OCI-LY1 (cell line): ENCODE measurements at regions not wholly inside any gene's neighbourhood (a gene's known extent, or its start where the extent isn't known, plus 50 kb on each side); places are given as distances from the start of the nearest gene placed in this dataset.

ENCODE experiments used
- H2AFZ ChIP-seq: fragments of 200-600 bp; sonication (generic), shearing (Covaris generic); 2 replicates; pipeline ENCODE4 v1.6.0; 2014; ENCODE audit warnings: antibody characterized with exemption, mild to moderate bottlenecking, low read length
- H3F3A ChIP-seq: fragments of 200-600 bp; sonication (generic), shearing (Covaris generic); 2 replicates; pipeline ENCODE4 v1.6.0; 2014; ENCODE audit warnings: mild to moderate bottlenecking, antibody characterized with exemption, low read length, moderate library complexity; ENCODE audit not compliant: insufficient read depth
- H3K27ac ChIP-seq: fragments of 200-600 bp; sonication (generic); 2 replicates; pipeline ENCODE4 v1.5.1; 2014; ENCODE audit warnings: low read length, mixed run types, mild to moderate bottlenecking, low read depth; ENCODE audit not compliant: poor library complexity, severe bottlenecking
- H3K27me3 ChIP-seq: fragments of 200-600 bp; sonication (generic); 2 replicates; pipeline ENCODE4 v1.6.0; 2014; ENCODE audit warnings: antibody characterized with exemption, mild to moderate bottlenecking, low read length, moderate library complexity; ENCODE audit not compliant: insufficient read depth
- H3K36me3 ChIP-seq: fragments of 200-600 bp; sonication (generic); 2 replicates; pipeline ENCODE4 v1.6.1; 2014; ENCODE audit warnings: mild to moderate bottlenecking, antibody characterized with exemption, low read length, moderate library complexity, mixed read lengths; ENCODE audit not compliant: insufficient read depth
- H3K4me1 ChIP-seq: fragments of 200-600 bp; sonication (generic); 2 replicates; pipeline ENCODE4 v1.5.1; 2014; ENCODE audit warnings: mild to moderate bottlenecking, low read length, moderate library complexity; ENCODE audit not compliant: insufficient read depth, severe bottlenecking
- H3K4me2 ChIP-seq: fragments of 200-600 bp; sonication (generic), shearing (Covaris generic); 2 replicates; pipeline ENCODE4 v1.6.1; 2014; ENCODE audit warnings: low read length
- H3K4me3 ChIP-seq: fragments of 200-600 bp; sonication (generic); 2 replicates; pipeline ENCODE4 v1.5.1; 2014; ENCODE audit warnings: low read length, low read depth, mild to moderate bottlenecking, mixed read lengths; ENCODE audit not compliant: poor library complexity, severe bottlenecking
- H3K79me2 ChIP-seq: fragments of 200-600 bp; shearing (Covaris generic); 2 replicates; pipeline ENCODE4 v1.6.1; 2016; ENCODE audit warnings: mixed run types, low read length, mixed read lengths; ENCODE audit not compliant: insufficient read depth
- H3K9ac ChIP-seq: fragments of 200-600 bp; sonication (generic), shearing (Covaris generic); 2 replicates; pipeline ENCODE4 v1.6.1; 2014; ENCODE audit warnings: mild to moderate bottlenecking, low read length, mixed read lengths
- H3K9me2 ChIP-seq: fragments of 200-600 bp; sonication (generic), shearing (Covaris generic); 2 replicates; pipeline ENCODE4 v1.6.1; 2014; ENCODE audit warnings: low read depth, mild to moderate bottlenecking, low read length, mixed read lengths
- H3K9me3 ChIP-seq: fragments of 200-600 bp; shearing (Covaris generic); 2 replicates; pipeline ENCODE4 v1.6.1; 2014; ENCODE audit warnings: low read length, mixed read lengths
- H4K20me1 ChIP-seq: fragments of 200-600 bp; sonication (generic), shearing (Covaris generic); 2 replicates; pipeline ENCODE4 v1.6.0; 2016; ENCODE audit warnings: mild to moderate bottlenecking, low read length; ENCODE audit not compliant: insufficient read depth
- EZH2 ChIP-seq: fragments of 200-600 bp; sonication (generic), shearing (Covaris generic); IDR thresholded peaks from 2 replicates; pipeline ENCODE4 v1.8.0; 2017; ENCODE audit warnings: borderline replicate concordance, mixed run types, mild to moderate bottlenecking, antibody characterized with exemption, low read length, moderate library complexity, mixed read lengths
- TF ChIP-seq, protein P1 (sequence below): fragments of 200-600 bp; sonication (generic), shearing (Covaris generic); IDR thresholded peaks from 2 replicates; pipeline ENCODE4 v1.5.1; 2017; ENCODE audit warnings: mild to moderate bottlenecking, antibody characterized with exemption, low read length, moderate library complexity, mixed read lengths

DNA sequence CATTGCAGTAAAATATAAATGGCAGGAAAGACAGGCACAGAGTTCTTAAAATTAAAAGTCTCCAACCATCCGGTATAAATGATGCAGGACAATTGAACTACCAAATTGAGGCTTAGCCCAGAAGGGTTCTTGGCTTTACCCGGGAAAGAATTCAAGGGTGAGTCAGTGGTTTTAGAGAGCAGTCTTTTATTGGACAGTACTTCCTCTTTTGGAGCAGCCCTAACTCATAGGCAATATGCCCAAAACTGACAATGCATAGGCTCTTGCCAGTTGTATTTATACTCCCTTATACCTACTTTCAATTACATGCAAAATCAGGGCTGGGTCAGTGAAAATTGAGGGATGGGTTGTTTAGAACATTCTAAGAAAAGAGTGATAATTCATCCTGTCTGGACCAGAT lies 1628.9 kb upstream of the PRMT6 start:
- Histone ChIP-seq H3K79me2 (no peaks in the 10 kb centered on the region), H3K9ac (no peak overlapping the region), H3K9me3 (no peaks in the 10 kb centered on the region), H3F3A (no peaks in the 10 kb centered on the region), H3K27me3 (no peaks in the 10 kb centered on the region), H3K4me2 (no peak overlapping the region), H4K20me1 (no peaks in the 10 kb centered on the region), H3K36me3 (no peaks in the 10 kb centered on the region), H3K4me1 (no peaks in the 10 kb centered on the region), H3K4me3 (no peak overlapping the region), H3K9me2 (no peaks in the 10 kb centered on the region), H2AFZ (no peak overlapping the region), H3K27ac (no peak overlapping the region)
- TF ChIP-seq EZH2: no peak
- TF ChIP-seq, protein P1, sequence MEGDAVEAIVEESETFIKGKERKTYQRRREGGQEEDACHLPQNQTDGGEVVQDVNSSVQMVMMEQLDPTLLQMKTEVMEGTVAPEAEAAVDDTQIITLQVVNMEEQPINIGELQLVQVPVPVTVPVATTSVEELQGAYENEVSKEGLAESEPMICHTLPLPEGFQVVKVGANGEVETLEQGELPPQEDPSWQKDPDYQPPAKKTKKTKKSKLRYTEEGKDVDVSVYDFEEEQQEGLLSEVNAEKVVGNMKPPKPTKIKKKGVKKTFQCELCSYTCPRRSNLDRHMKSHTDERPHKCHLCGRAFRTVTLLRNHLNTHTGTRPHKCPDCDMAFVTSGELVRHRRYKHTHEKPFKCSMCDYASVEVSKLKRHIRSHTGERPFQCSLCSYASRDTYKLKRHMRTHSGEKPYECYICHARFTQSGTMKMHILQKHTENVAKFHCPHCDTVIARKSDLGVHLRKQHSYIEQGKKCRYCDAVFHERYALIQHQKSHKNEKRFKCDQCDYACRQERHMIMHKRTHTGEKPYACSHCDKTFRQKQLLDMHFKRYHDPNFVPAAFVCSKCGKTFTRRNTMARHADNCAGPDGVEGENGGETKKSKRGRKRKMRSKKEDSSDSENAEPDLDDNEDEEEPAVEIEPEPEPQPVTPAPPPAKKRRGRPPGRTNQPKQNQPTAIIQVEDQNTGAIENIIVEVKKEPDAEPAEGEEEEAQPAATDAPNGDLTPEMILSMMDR: no peak

DNA sequence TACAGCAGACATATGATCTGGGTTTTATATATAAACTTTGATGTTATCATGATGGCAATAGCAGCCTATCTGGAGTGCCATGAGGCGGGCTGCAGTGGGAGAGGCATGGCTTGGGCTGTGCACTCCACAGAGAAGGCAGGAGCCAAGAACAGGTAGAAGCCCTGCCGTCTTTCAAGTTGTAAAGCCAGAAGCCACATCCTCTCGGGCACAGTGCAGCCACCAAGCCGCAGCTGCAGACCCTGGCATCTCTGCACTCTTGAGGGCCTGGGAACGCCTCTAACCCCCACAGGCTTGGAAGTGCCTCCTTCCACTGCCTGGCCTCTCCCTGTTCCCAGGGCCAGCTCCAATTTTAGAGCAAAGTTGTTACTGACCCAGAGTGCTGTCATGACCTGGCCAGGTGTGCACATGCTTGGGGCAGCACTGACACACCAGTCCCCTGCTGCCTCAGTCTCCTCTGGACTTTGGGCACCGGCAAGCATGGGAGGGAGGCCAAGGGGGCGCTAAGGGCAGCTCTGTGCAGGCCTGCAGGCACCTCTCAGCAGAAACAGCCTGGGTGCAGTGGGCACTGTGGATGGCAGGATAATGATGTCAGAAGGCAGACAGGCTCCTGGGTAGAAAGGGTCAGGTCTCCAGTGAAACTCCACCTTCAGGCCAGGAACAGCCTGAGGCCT lies 1619.8 kb upstream of the PRMT6 start:
- H3K79me2 ChIP-seq: no peaks in the 10 kb centered on the region

DNA sequence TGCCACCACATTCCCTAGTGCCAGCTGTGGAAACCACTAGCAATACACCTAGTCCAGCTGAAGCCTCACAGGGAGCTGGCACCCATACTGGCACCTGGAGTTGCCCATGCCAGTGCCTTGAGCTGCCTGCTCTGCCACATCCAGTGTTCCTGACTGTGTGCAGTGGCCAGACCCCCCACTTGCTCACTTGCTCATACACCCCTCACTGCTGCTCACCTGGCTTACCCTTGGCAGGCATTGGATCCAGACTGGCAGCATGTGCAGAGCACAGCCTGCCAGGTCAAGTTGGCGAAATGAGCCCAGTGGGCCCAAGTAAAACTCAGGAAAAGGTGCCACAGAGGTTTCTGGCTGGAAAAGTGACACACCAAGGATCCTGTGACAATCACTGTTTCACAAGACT lies 1618.6 kb upstream of the PRMT6 start:
- no peaks in the 10 kb centered on the region for H4K20me1 ChIP-seq
- H3K4me1 ChIP-seq: no peaks in the 10 kb centered on the region
- H3K36me3 ChIP-seq: no peaks in the 10 kb centered on the region
- no peaks in the 10 kb centered on the region for H3K27me3 ChIP-seq
- no peaks in the 10 kb centered on the region; the same call in 1 of the 2 replicates for H3F3A ChIP-seq
- no peaks in the 10 kb centered on the region for H3K79me2 ChIP-seq
- no peak overlapping the region for H3K27ac ChIP-seq
- H3K9me2 ChIP-seq: no peaks in the 10 kb centered on the region
- H3K4me2 ChIP-seq: no peak overlapping the region
- TF ChIP-seq EZH2: no peak
- TF ChIP-seq, protein P1: no peak
- no peaks in the 10 kb centered on the region; the same call in 1 of the 2 replicates for H3K9me3 ChIP-seq
- no peak overlapping the region for H2AFZ ChIP-seq
- no peak overlapping the region for H3K9ac ChIP-seq
- H3K4me3 ChIP-seq: no peak overlapping the region

More for the DNA sequence above, 1619.8 kb upstream of the PRMT6 start:
- Histone ChIP-seq H3K4me1 (no peaks in the 10 kb centered on the region), H3K9me3 (no peaks in the 10 kb centered on the region; the same call in 1 of the 2 replicates), H3K27me3 (no peaks in the 10 kb centered on the region), H3K4me2 (no peak overlapping the region), H3K27ac (no peak overlapping the region), H3K9me2 (no peaks in the 10 kb centered on the region), H2AFZ (no peak overlapping the region), H3F3A (no peaks in the 10 kb centered on the region; the same call in 1 of the 2 replicates), H4K20me1 (no peaks in the 10 kb centered on the region), H3K9ac (no peak overlapping the region), H3K36me3 (no peaks in the 10 kb centered on the region), H3K4me3 (no peak overlapping the region)
- TF ChIP-seq EZH2: no peak

DNA sequence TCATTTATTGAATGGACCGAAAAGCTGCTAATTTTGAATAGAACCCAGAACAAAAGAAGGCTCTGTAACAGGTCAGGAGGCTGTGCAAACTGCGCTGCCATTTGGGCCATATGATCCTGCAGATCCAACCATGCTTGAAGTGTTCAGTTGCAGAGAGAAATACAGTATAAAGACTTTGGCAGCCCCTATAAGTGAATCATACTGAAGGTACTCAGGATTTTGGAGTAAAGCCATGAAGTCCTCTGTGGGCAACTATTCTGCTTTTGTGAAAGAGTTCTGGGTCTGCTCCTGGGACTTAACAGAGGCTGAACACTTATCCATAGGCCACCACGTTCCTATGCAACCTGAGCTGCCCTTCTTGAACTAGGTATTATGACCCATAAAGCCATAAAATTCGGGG lies 1613.6 kb upstream of the PRMT6 start:
- Histone ChIP-seq H2AFZ (no peak overlapping the region), H3K4me2 (no peak overlapping the region), H3K4me1 (no peaks in the 10 kb centered on the region), H3K79me2 (no peaks in the 10 kb centered on the region), H3K36me3 (no peaks in the 10 kb centered on the region), H3K27me3 (no peaks in the 10 kb centered on the region), H4K20me1 (no peaks in the 10 kb centered on the region), H3K27ac (no peak overlapping the region), H3K9ac (no peak overlapping the region), H3F3A (no peaks in the 10 kb centered on the region; the same call in 1 of the 2 replicates), H3K4me3 (no peak overlapping the region), H3K9me2 (no peaks in the 10 kb centered on the region), H3K9me3 (no peaks in the 10 kb centered on the region)
- TF ChIP-seq, protein P1: no peak
- no peak for TF ChIP-seq EZH2
